BLaER1 (cell line): ENCODE measurements at regions not wholly inside any gene's neighbourhood (a gene's known extent, or its start where the extent isn't known, plus 50 kb on each side); places are given as distances from the start of the nearest gene placed in this dataset.

Source experiments
- H3K27ac ChIP-seq: shearing (Covaris generic); formaldehyde crosslinking; 2 replicates; pipeline ENCODE4 v1.8.1; 2022
- H3K27me3 ChIP-seq: shearing (Covaris generic); formaldehyde crosslinking; 2 replicates; pipeline ENCODE4 v1.8.1; 2022
- H3K36me3 ChIP-seq: shearing (Covaris generic); formaldehyde crosslinking; 2 replicates; pipeline ENCODE4 v1.8.1; 2022
- H3K4me1 ChIP-seq: shearing (Covaris generic); formaldehyde crosslinking; 2 replicates; pipeline ENCODE4 v1.8.1; 2022
- H3K4me2 ChIP-seq: shearing (Covaris generic); formaldehyde crosslinking; 2 replicates; pipeline ENCODE4 v1.8.1; 2022
- H3K4me3 ChIP-seq: shearing (Covaris generic); formaldehyde crosslinking; 2 replicates; pipeline ENCODE4 v1.8.1; 2022
- H3K9ac ChIP-seq: shearing (Covaris generic); formaldehyde crosslinking; 2 replicates; pipeline ENCODE4 v1.8.1; 2022
- H3K9me3 ChIP-seq: shearing (Covaris generic); formaldehyde crosslinking; 2 replicates; pipeline ENCODE4 v1.8.1; 2022
- H4K20me1 ChIP-seq: shearing (Covaris generic); formaldehyde crosslinking; 2 replicates; pipeline ENCODE4 v1.8.1; 2022
- Cebpa-rat ChIP-seq: shearing (Covaris generic); IDR thresholded peaks from 2 replicates; pipeline ENCODE4 v1.8.1; 2022

DNA sequence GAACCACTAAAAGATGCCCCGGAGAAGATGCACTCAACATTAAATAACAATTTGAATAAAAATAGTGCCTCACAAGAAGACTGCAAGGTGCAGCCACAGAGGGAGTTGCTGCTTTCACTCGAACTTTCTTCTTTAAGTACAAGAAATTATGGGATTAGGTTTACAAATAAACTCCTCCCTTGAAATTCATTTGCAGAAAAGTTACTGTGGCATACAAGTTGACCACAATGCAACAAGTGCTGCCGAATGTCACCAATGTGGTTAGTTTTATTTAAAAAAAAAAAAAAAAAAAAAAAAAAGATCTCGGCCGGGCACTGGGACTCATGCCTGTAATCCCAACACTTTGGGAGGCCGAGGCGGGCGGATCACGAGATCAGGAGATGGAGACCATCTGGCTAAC, 76.8 kb upstream of the RAB4A start:
- no peak overlapping the region for H3K27ac ChIP-seq
- no peaks in the 10 kb centered on the region; the same call in 1 of the 2 replicates for H3K4me1 ChIP-seq
- no peak for TF ChIP-seq Cebpa-rat
- H3K9me3 ChIP-seq = no peaks in the 10 kb centered on the region
- no peak overlapping the region for H3K4me3 ChIP-seq
- no peaks in the 10 kb centered on the region for H3K36me3 ChIP-seq
- H4K20me1 ChIP-seq = no peaks in the 10 kb centered on the region
- no peak overlapping the region for H3K4me2 ChIP-seq
- H3K27me3 ChIP-seq = no peaks in the 10 kb centered on the region
- H3K9ac ChIP-seq = no peak overlapping the region

DNA sequence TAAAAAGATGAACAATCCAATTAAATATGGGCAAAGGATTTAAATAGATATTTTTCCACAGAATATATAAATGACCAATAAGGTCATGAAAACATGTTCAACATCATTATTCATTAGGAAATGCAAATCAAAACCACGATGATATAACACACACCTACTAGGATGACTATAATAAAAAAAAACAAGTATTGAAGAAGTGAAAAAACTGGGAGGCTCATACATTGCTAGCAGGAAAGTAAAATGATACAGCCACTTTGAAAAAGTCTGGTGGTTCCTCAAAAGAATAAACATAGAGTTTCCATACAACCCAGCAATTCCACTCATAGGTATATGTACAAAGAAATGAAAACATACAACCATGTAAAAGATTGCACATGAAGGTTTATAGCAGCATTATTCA, 75.7 kb upstream of the RAB4A start:
- Histone ChIP-seq H3K36me3 (no peaks in the 10 kb centered on the region), H3K27me3 (no peaks in the 10 kb centered on the region), H4K20me1 (no peaks in the 10 kb centered on the region), H3K9me3 (no peaks in the 10 kb centered on the region), H3K4me1 (peaks cover 11% of the 10 kb centered on the region), H3K27ac (no peak overlapping the region), H3K4me2 (no peak overlapping the region), H3K9ac (no peak overlapping the region), H3K4me3 (no peak overlapping the region)
- TF ChIP-seq Cebpa-rat = no peak

DNA sequence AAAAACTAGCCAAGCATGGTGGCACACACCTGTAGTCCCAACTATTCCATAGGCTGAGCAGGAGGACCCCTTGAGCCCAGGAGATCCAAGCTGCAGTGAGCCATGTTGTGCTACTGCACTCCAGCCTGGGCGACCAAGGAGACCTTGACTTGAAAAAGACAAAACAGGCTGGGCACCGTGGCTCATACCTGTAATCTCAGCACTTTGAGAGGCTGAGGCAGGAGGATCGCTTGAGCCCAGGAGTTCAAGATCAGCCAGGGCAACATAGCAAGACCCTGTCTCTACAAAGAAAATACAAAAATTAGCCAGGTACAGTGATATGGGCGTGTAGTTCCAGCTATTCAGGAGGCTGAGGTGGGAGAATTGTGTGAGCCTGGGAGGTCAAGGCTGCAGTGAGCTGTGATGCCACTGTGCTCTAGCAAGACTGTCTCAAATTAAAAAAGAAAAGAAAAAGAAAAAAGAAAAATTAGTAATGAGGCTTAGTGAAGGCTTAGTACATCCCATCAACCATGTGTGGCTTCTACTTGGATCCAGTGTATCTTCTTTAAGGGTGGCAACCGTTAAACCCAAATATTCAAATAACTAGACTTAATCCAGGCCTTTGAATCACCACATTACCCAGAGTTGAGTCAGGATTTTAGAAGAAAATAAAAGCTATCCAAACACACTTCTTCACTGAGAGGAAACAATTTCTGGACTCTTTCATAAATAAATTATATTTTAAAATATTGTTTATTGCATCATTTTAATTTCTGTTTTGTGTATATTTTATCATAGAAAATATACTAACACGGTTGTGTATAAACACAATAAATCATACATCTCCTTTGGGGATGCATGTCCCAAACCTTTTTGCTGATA, 74.3 kb upstream of the RAB4A start:
- Histone ChIP-seq H3K9me3 (no peaks in the 10 kb centered on the region), H3K27ac (no peak overlapping the region), H3K9ac (no peak overlapping the region), H3K36me3 (no peaks in the 10 kb centered on the region), H3K4me1 (peaks cover 15% of the 10 kb centered on the region), H4K20me1 (no peaks in the 10 kb centered on the region), H3K4me2 (no peak overlapping the region), H3K4me3 (no peak overlapping the region), H3K27me3 (no peaks in the 10 kb centered on the region)
- TF ChIP-seq Cebpa-rat = no peak

DNA sequence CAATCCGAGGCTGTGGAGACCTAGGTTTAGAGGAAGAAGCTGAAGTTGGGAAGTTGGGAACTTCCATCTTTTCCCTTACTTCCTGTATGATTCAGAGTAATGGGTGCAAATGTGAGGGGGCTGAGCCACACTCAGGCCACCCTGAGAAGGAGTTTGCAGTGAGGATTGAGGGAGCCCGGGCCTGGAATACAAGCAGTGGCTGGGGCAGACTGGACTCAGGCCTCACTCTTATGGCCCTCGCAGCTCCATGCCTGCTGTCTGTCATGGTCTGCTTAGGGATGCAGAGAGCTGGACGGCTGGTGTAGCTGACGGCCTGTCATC, 73.7 kb upstream of the RAB4A start:
- Histone ChIP-seq H3K9me3 (no peaks in the 10 kb centered on the region), H4K20me1 (no peaks in the 10 kb centered on the region), H3K27ac (no peak overlapping the region), H3K9ac (no peak overlapping the region), H3K36me3 (no peaks in the 10 kb centered on the region), H3K4me1 (peaks cover 15% of the 10 kb centered on the region), H3K4me3 (no peak overlapping the region), H3K27me3 (no peaks in the 10 kb centered on the region), H3K4me2 (no peak overlapping the region)
- TF ChIP-seq Cebpa-rat = no peak

- Histone ChIP-seq H3K36me3 (no peaks in the 10 kb centered on the region), H3K9me3 (no peaks in the 10 kb centered on the region), H3K27me3 (no peaks in the 10 kb centered on the region), H3K4me2 (peak overlapping the region; percentile 78), H3K4me3 (no peak overlapping the region), H3K4me1 (peaks cover 15% of the 10 kb centered on the region), H3K9ac (peak overlapping the region; percentile 22; the same call in 1 of the 2 replicates), H3K27ac (no peak overlapping the region; the same call in 1 of the 2 replicates), H4K20me1 (no peaks in the 10 kb centered on the region)
- TF ChIP-seq Cebpa-rat = no peak
Observed at GRCh38 chr1:229199261-229200243, 71.4 kb upstream of the RAB4A start.

- Histone ChIP-seq H3K9me3 (no peaks in the 10 kb centered on the region), H3K4me2 (0 out of 2 replicates have a peak overlapping the region, but pooled peaks have one; percentile 4), H3K9ac (no peak overlapping the region), H4K20me1 (no peaks in the 10 kb centered on the region), H3K4me3 (no peak overlapping the region), H3K27me3 (no peaks in the 10 kb centered on the region), H3K27ac (no peak overlapping the region), H3K36me3 (no peaks in the 10 kb centered on the region), H3K4me1 (peaks cover 28% of the 10 kb centered on the region)
- TF ChIP-seq Cebpa-rat = no peak
Observed at GRCh38 chr1:229203030-229203751, 67.7 kb upstream of the RAB4A start.

- no peak overlapping the region for H3K4me3 ChIP-seq
- no peaks in the 10 kb centered on the region for H4K20me1 ChIP-seq
- no peak overlapping the region for H3K27ac ChIP-seq
- H3K9me3 ChIP-seq = no peaks in the 10 kb centered on the region
- H3K9ac ChIP-seq = no peak overlapping the region
- H3K36me3 ChIP-seq = no peaks in the 10 kb centered on the region
- no peak for TF ChIP-seq Cebpa-rat
- no peak overlapping the region for H3K4me2 ChIP-seq
- H3K27me3 ChIP-seq = no peaks in the 10 kb centered on the region
- H3K4me1 ChIP-seq = peaks cover 28% of the 10 kb centered on the region
Observed at GRCh38 chr1:229203991-229204632, 66.8 kb upstream of the RAB4A start.

DNA sequence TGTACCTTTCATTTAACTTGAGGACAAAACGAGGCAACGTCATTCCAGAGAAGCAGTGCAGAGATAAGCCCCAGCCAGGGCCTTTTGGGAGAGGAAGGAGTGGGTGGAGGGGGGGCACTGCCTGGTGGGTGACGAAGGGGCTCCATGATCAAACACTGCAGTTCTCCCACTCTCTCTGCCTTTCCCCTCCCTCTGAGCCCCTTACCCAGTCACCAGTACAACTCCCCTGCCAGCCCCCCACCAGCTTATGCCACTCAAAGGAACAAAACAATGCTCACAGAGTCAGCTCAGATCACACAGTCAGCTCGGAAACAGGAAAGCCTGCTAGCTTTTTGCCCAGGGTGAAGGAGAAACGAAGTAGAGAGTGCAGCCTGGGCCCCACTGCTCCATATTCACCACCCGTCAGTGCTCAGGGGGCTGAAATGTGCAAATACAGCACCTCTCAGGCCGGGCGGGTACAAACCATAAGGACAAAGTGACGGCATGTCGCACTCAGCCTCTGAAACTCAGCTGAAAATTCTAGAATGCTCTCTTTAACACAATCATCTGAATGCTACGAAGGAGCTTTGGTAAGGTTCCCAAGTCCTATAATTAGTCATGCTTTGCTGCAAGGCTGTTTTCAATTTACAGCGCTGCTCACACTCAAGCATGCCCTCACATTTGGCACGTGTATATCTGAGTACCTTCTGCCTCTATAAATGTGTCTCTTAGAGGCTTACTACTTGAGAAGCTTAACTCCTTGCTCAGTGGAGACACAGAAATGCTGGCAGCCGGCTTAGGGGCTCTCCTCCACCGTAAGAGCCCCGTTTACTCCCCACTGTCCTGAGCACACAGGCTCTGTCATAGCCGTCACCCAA, 65.8 kb upstream of the RAB4A start:
- no peak overlapping the region for H3K9ac ChIP-seq
- H3K36me3 ChIP-seq = no peaks in the 10 kb centered on the region
- no peak for TF ChIP-seq Cebpa-rat
- H3K4me3 ChIP-seq = no peak overlapping the region
- H3K4me1 ChIP-seq = peaks cover 18% of the 10 kb centered on the region
- no peaks in the 10 kb centered on the region for H3K9me3 ChIP-seq
- H3K27me3 ChIP-seq = no peaks in the 10 kb centered on the region
- peak overlapping the region; percentile 33; the same call in 1 of the 2 replicates for H3K4me2 ChIP-seq
- no peak overlapping the region for H3K27ac ChIP-seq
- H4K20me1 ChIP-seq = no peaks in the 10 kb centered on the region
